Prostate gland (tissue), 2 donors: ENCODE measurements at regions not wholly inside any gene's neighbourhood (a gene's known extent, or its start where the extent isn't known, plus 50 kb on each side); places are given as distances from the start of the nearest gene placed in this dataset.

Experiments used
- DNase-seq: peaks from one replicate; pipeline ENCODE4 v3.0.0-alpha.2; 2019; ENCODE audit warnings: low spot score
- H3K27ac ChIP-seq, 2 donors: fragments of 200-600 bp; sonication (generic); 2 replicates each; pipeline ENCODE4 v1.5.1; 2017 to 2019
- H3K27me3 ChIP-seq: fragments of 200-600 bp; sonication (generic); replicated peaks from 2 replicates; pipeline ENCODE4 v1.5.1; 2019; ENCODE audit not compliant: insufficient read depth
- H3K36me3 ChIP-seq, 2 donors: fragments of 200-600 bp; sonication (generic); 1 replicate in 1 of 2; 2 replicates in 1 of 2; pipeline versions ENCODE4 v1.5.1 to v1.8.1; 2017 to 2019
- H3K4me1 ChIP-seq: fragments of 200-600 bp; sonication (generic); replicated peaks from 2 replicates; pipeline ENCODE4 v1.5.1; 2019
- H3K4me3 ChIP-seq, 2 donors: fragments of 200-600 bp; sonication (generic); 2 replicates each; pipeline ENCODE4 v1.5.1; 2017 to 2019
- H3K9me3 ChIP-seq: fragments of 200-600 bp; sonication (generic); 2 replicates; pipeline ENCODE4 v1.5.1; 2017
- POLR2A ChIP-seq: fragments of 450-650 bp; IDR thresholded peaks from one replicate; pipeline ENCODE4 v1.6.1; 2016; ENCODE audit warnings: antibody characterized with exemption, mild to moderate bottlenecking
- POLR2AphosphoS5 ChIP-seq: sonication (generic); formaldehyde crosslinking; IDR thresholded peaks from one replicate; pipeline ENCODE4 v1.6.1; 2017; ENCODE audit warnings: antibody characterized with exemption
- WGBS: methylation state at CpG from one replicate; pipeline ENCODE4 v1.1.5; 2018; 5-methylcytosine and 5-hydroxymethylcytosine counted together
- intact Hi-C: fragments of 100-400 bp; cut with DNase I; formaldehyde crosslinking; loops from one replicate; pipeline ENCODE4 v1.14.2; 2022
- TF ChIP-seq, protein P1 (sequence below), 4 experiments: fragments of 200-600 bp in 2 of 4; fragments of 450-650 bp in 2 of 4; sonication (generic) in 2 of 4; IDR thresholded peaks; 1 replicate in 3 of 4; 2 replicates in 1 of 4; pipeline ENCODE4 v1.5.1; 2016 to 2019; ENCODE audit warnings: antibody characterized with exemption in 4 of 4, mild to moderate bottlenecking in 2 of 4, moderate library complexity in 2 of 4

GRCh38 chr21:38646213-38646837 is 148.0 kb upstream of the ERG start:
- DNase-seq = no peak
- no peaks in the 10 kb centered on the region for H3K27me3 ChIP-seq
- H3K36me3 ChIP-seq = no peaks in the 10 kb centered on the region
- H3K4me1 ChIP-seq = no peaks in the 10 kb centered on the region
- intact Hi-C loops = no loop called here
- H3K4me3 ChIP-seq = no peak overlapping the region
- no peaks in the 10 kb centered on the region for H3K9me3 ChIP-seq
- H3K27ac ChIP-seq = no peak overlapping the region
- no peak for TF ChIP-seq POLR2A
- TF ChIP-seq, protein P1, sequence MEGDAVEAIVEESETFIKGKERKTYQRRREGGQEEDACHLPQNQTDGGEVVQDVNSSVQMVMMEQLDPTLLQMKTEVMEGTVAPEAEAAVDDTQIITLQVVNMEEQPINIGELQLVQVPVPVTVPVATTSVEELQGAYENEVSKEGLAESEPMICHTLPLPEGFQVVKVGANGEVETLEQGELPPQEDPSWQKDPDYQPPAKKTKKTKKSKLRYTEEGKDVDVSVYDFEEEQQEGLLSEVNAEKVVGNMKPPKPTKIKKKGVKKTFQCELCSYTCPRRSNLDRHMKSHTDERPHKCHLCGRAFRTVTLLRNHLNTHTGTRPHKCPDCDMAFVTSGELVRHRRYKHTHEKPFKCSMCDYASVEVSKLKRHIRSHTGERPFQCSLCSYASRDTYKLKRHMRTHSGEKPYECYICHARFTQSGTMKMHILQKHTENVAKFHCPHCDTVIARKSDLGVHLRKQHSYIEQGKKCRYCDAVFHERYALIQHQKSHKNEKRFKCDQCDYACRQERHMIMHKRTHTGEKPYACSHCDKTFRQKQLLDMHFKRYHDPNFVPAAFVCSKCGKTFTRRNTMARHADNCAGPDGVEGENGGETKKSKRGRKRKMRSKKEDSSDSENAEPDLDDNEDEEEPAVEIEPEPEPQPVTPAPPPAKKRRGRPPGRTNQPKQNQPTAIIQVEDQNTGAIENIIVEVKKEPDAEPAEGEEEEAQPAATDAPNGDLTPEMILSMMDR (IDR thresholded peaks at IDR 0.05) = no peak
- no peak for TF ChIP-seq POLR2AphosphoS5
- 50% methylated on average over 5 of the region's 5 CpGs for WGBS

- intact Hi-C loops = no loop called here
- no peaks in the 10 kb centered on the region for H3K9me3 ChIP-seq
- TF ChIP-seq, protein P1 (IDR thresholded peaks at IDR 0.05) = no peak
- TF ChIP-seq POLR2A (no peak), POLR2AphosphoS5 (no peak)
- 80% methylated on average over 15 of the region's 15 CpGs for WGBS
- no peak overlapping the region for H3K27ac ChIP-seq
- H3K36me3 ChIP-seq = no peaks in the 10 kb centered on the region
- H3K4me1 ChIP-seq = no peaks in the 10 kb centered on the region
- H3K4me3 ChIP-seq = no peak overlapping the region
- DNase-seq = no peak
- H3K27me3 ChIP-seq = no peaks in the 10 kb centered on the region
Measured at GRCh38 chr21:38649120-38649519, 150.8 kb upstream of the ERG start.

- Histone ChIP-seq H3K4me3 (no peak overlapping the region), H3K4me1 (no peaks in the 10 kb centered on the region), H3K9me3 (no peaks in the 10 kb centered on the region), H3K27ac (no peak overlapping the region), H3K36me3 (no peaks in the 10 kb centered on the region), H3K27me3 (no peaks in the 10 kb centered on the region)
- TF ChIP-seq, protein P1 (IDR thresholded peaks at IDR 0.05) = no peak
- TF ChIP-seq POLR2AphosphoS5 (no peak), POLR2A (no peak)
- 97% methylated on average over 6 of the region's 6 CpGs for WGBS
- no peak for DNase-seq
- intact Hi-C loops = no loop called here
Measured at GRCh38 chr21:38651570-38651969, 153.3 kb upstream of the ERG start.

DNA sequence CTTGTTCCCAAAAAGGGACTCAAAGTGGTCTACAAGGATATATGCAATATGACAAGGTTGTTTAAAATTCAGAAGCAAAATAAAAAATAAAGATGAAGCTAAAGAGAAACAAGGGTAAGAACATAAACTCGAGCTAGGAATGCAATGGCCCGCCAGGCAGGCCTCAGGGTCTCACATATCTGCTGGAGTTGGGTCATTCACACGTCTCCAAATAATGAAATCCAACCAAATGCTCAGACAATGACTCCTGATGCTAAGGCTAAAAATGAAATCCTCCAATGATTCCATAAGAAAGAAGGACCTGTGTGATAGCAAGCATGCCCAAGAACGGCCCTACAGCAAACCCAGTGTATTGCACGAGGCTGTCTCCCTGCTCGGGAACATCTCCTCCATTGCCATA is 153.3 kb upstream of the ETS2 start:
- Histone ChIP-seq H3K4me3 (no peak overlapping the region), H3K27ac (no peak overlapping the region), H3K4me1 (no peaks in the 10 kb centered on the region), H3K36me3 (no peaks in the 10 kb centered on the region), H3K27me3 (no peaks in the 10 kb centered on the region), H3K9me3 (no peaks in the 10 kb centered on the region)
- TF ChIP-seq, protein P1 (IDR thresholded peaks at IDR 0.05) = no peak
- no peak for TF ChIP-seq POLR2AphosphoS5
- TF ChIP-seq POLR2A = no peak
- intact Hi-C loops = no loop called here
- DNase-seq = no peak
- WGBS = 94% methylated on average over 6 of the region's 6 CpGs

DNA sequence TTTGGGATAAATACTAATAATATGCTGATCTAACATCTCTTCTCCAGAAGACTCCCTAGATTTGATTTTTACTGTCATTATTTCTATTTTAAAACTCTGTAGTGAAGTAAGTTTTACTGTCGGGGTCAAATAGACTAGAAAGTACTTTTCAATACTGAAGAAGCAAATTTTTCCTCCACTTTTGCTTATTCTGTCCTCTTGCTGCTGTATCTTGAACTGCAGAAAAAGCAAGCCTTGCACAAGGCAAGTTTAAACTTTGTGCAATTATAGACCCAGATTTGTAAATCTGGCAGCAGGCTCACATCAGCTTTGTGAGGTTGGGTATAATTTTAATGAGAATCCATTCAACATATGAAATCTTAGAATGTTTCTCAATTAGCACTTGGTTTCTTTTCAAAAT is 151.1 kb upstream of the ETS2 start:
- Histone ChIP-seq H3K4me3 (no peak overlapping the region), H3K9me3 (no peaks in the 10 kb centered on the region), H3K4me1 (no peaks in the 10 kb centered on the region), H3K27ac (no peak overlapping the region), H3K27me3 (no peaks in the 10 kb centered on the region), H3K36me3 (no peaks in the 10 kb centered on the region)
- TF ChIP-seq POLR2A = no peak
- no peak for TF ChIP-seq POLR2AphosphoS5
- TF ChIP-seq, protein P1 (IDR thresholded peaks at IDR 0.05) = no peak
- no peak for DNase-seq
- WGBS = 100% methylated on average over 1 of the region's 1 CpG
- intact Hi-C loops = no loop called here
